DOHH2 (cell line): ENCODE measurements at regions not wholly inside any gene's neighbourhood (a gene's known extent, or its start where the extent isn't known, plus 50 kb on each side); places are given as distances from the start of the nearest gene placed in this dataset.

Experiments
- H3F3A ChIP-seq: fragments of 200-600 bp; sonication (generic), shearing (Covaris generic); 2 replicates; pipeline ENCODE4 v1.6.0; 2016; ENCODE audit warnings: antibody characterized with exemption, mild to moderate bottlenecking; ENCODE audit not compliant: control insufficient read depth, insufficient read depth
- H3K27ac ChIP-seq: fragments of 200-600 bp; sonication (generic); 2 replicates; pipeline ENCODE4 v1.5.1; 2014; ENCODE audit warnings: low read depth, mild to moderate bottlenecking, low read length, moderate library complexity
- H3K27me3 ChIP-seq: fragments of 200-600 bp; sonication (generic); 2 replicates; pipeline ENCODE4 v1.6.1; 2014; ENCODE audit warnings: mild to moderate bottlenecking, low read length, mixed read lengths; ENCODE audit not compliant: control insufficient read depth
- H3K36me3 ChIP-seq: fragments of 200-600 bp; sonication (generic); 2 replicates; pipeline ENCODE4 v1.6.1; 2014; ENCODE audit warnings: mild to moderate bottlenecking, low read length, moderate library complexity, mixed read lengths; ENCODE audit not compliant: control insufficient read depth
- H3K4me1 ChIP-seq: fragments of 200-600 bp; sonication (generic); 2 replicates; pipeline ENCODE4 v1.6.1; 2014; ENCODE audit warnings: mild to moderate bottlenecking, low read length, mixed read lengths; ENCODE audit not compliant: control insufficient read depth
- H3K4me2 ChIP-seq: fragments of 200-600 bp; sonication (generic); 2 replicates; pipeline ENCODE4 v1.6.0; 2014; ENCODE audit warnings: mild to moderate bottlenecking, low read length, moderate library complexity
- H3K4me3 ChIP-seq: fragments of 200-600 bp; sonication (generic); 2 replicates; pipeline ENCODE4 v1.5.1; 2014; ENCODE audit warnings: mild to moderate bottlenecking, low read length, mixed read lengths
- H3K79me2 ChIP-seq: fragments of 200-600 bp; sonication (generic); 2 replicates; pipeline ENCODE4 v1.6.1; 2014; ENCODE audit warnings: mild to moderate bottlenecking, low read length, mixed read lengths; ENCODE audit not compliant: control insufficient read depth
- H3K9me2 ChIP-seq: fragments of 200-600 bp; sonication (generic); replicated peaks from 2 replicates; pipeline ENCODE4 v1.6.1; 2014; ENCODE audit warnings: mild to moderate bottlenecking, low read length, mixed read lengths; ENCODE audit not compliant: control insufficient read depth
- H3K9me3 ChIP-seq: fragments of 200-600 bp; sonication (generic); 2 replicates; pipeline ENCODE4 v1.6.1; 2014; ENCODE audit warnings: antibody characterized with exemption, low read length, mixed read lengths; ENCODE audit not compliant: control insufficient read depth, insufficient read depth
- H4K20me1 ChIP-seq: fragments of 200-600 bp; sonication (generic); 2 replicates; pipeline ENCODE4 v1.6.0; 2014; ENCODE audit warnings: low read depth, mild to moderate bottlenecking, antibody characterized with exemption, low read length, moderate library complexity; ENCODE audit not compliant: control insufficient read depth, insufficient read depth
- CTCF ChIP-seq: fragments of 200-600 bp; sonication (generic); IDR thresholded peaks from one replicate; pipeline ENCODE4 v1.5.1; 2014; ENCODE audit warnings: antibody characterized with exemption, mild to moderate bottlenecking, low read depth, low read length; ENCODE audit not compliant: poor library complexity, severe bottlenecking
- EZH2phosphoT487 ChIP-seq: fragments of 200-600 bp; sonication (generic); IDR thresholded peaks from 2 replicates; pipeline ENCODE4 v1.6.1; 2017; ENCODE audit warnings: borderline replicate concordance, mild to moderate bottlenecking, antibody characterized with exemption, low read length, moderate library complexity, mixed read lengths

- H3K4me2 ChIP-seq, result no peak overlapping the region
- no peaks in the 10 kb centered on the region for H3K9me3 ChIP-seq
- no peak for TF ChIP-seq CTCF
- TF ChIP-seq EZH2phosphoT487, result no peak
- no peaks in the 10 kb centered on the region for H3K4me1 ChIP-seq
- H3K4me3 ChIP-seq, result no peak overlapping the region
- no peaks in the 10 kb centered on the region for H4K20me1 ChIP-seq
- no peaks in the 10 kb centered on the region for H3K79me2 ChIP-seq
- no peaks in the 10 kb centered on the region for H3K36me3 ChIP-seq
- H3K9me2 ChIP-seq, result no peaks in the 10 kb centered on the region
- H3K27ac ChIP-seq, result no peak overlapping the region
- no peaks in the 10 kb centered on the region for H3F3A ChIP-seq
- H3K27me3 ChIP-seq, result no peaks in the 10 kb centered on the region
Measured at GRCh38 chr13:87280139-87280538, 391.0 kb upstream of the SLITRK5 start.

DNA sequence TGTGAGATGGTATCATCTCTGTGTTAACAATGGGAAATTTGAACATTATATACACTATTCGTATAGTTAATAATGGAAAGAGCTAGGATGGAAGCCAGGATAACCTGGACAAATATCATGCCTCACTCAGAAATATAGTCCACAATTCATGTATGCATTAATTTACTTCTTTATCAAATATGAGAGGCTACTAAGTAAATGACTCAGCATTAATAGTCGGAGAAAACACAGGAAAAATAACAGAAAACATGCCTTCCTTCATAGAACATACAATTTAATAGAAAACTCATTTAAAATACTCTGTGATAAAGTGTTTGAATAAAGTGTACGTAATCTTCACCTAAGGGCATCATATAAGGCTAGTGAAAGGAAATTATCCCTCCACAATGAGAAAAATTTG, 383.4 kb upstream of the SLITRK5 start:
- Histone ChIP-seq H3K4me2 (no peak overlapping the region), H3K27ac (no peak overlapping the region), H3K4me3 (no peak overlapping the region), H3K9me3 (no peaks in the 10 kb centered on the region), H3K9me2 (no peaks in the 10 kb centered on the region), H3K27me3 (no peaks in the 10 kb centered on the region), H3K4me1 (no peaks in the 10 kb centered on the region), H3K79me2 (no peaks in the 10 kb centered on the region), H3F3A (no peaks in the 10 kb centered on the region), H3K36me3 (no peaks in the 10 kb centered on the region), H4K20me1 (no peaks in the 10 kb centered on the region)
- TF ChIP-seq CTCF, result no peak
- no peak for TF ChIP-seq EZH2phosphoT487

DNA sequence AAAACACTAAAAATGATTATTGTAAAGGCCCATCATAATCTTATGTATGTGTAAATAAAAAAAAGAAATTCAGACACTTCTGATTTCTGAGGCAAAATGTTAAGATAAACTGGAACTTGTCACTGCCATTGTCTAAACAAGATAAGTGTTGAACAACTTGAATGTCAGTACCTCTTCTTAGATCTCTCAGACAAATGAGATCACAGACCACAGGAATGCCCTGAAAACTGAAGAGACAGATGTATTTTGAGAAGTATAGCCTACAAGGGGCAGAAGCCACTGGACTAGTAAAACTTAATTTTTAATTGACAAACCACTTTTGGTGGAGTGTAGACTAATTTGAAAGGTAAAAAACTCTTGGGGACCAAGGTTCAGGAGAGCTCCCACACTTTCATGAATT, 375.5 kb upstream of the SLITRK5 start:
- Histone ChIP-seq H3K36me3 (no peaks in the 10 kb centered on the region), H3F3A (no peaks in the 10 kb centered on the region), H3K27me3 (no peaks in the 10 kb centered on the region), H3K4me1 (no peaks in the 10 kb centered on the region), H3K9me2 (no peaks in the 10 kb centered on the region), H4K20me1 (no peaks in the 10 kb centered on the region), H3K27ac (no peak overlapping the region), H3K4me3 (no peak overlapping the region), H3K4me2 (no peak overlapping the region), H3K9me3 (no peaks in the 10 kb centered on the region), H3K79me2 (no peaks in the 10 kb centered on the region)
- TF ChIP-seq CTCF (no peak), EZH2phosphoT487 (no peak)

- no peaks in the 10 kb centered on the region for H3K27me3 ChIP-seq
- no peaks in the 10 kb centered on the region for H3K9me3 ChIP-seq
- H3K4me1 ChIP-seq, result no peaks in the 10 kb centered on the region
- H3K27ac ChIP-seq, result no peak overlapping the region
- no peak overlapping the region for H3K4me3 ChIP-seq
- no peaks in the 10 kb centered on the region for H3K79me2 ChIP-seq
- H3K9me2 ChIP-seq, result no peaks in the 10 kb centered on the region
- no peak overlapping the region for H3K4me2 ChIP-seq
- no peak for TF ChIP-seq CTCF
- TF ChIP-seq EZH2phosphoT487, result no peak
- H3F3A ChIP-seq, result no peaks in the 10 kb centered on the region
- H4K20me1 ChIP-seq, result no peaks in the 10 kb centered on the region
- no peaks in the 10 kb centered on the region for H3K36me3 ChIP-seq
Measured at GRCh38 chr13:87302034-87302433, 369.1 kb upstream of the SLITRK5 start.
